Stimulated activated CD4-positive, alpha-beta T cell treated with anti-CD3 and anti-CD28 coated beads, Interleukin-15, amount 100 ng/mL, for 1 hour (primary cell): ENCODE measurements at regions not wholly inside any gene's neighbourhood (a gene's known extent, or its start where the extent isn't known, plus 50 kb on each side); places are given as distances from the start of the nearest gene placed in this dataset.
"Not testable (repeated sequence)": the region's sequence is repeated elsewhere in the genome, so short reads cannot be mapped to it uniquely, and the experiment has no call there.

Experiments
- DNase-seq, 2 donors: peaks; one replicate each; pipeline ENCODE4 v3.0.0-alpha.2; 2020; ENCODE audit warnings: low read depth in 1 of 2, low spot score in 1 of 2

DNA sequence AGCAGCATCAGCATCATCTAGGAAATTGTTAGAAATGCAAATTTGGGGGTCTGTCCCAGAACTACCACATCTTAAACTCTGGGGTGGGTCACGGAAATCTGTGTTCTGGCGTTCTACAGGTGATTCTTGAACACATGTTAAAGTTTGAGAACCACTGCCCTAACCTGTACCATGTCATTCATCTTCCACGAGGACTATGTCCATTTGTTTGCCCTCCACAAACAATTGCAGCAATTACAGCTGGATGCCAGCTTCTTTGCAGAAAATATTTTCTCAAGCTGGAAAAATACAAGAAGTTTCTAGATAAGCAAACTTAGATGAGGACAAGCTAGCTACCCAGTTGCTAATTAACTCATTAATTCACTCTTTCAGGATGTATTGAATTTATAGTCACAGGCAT, 54.1 kb downstream of the MAFB start:
- DNase-seq = no peak

DNA sequence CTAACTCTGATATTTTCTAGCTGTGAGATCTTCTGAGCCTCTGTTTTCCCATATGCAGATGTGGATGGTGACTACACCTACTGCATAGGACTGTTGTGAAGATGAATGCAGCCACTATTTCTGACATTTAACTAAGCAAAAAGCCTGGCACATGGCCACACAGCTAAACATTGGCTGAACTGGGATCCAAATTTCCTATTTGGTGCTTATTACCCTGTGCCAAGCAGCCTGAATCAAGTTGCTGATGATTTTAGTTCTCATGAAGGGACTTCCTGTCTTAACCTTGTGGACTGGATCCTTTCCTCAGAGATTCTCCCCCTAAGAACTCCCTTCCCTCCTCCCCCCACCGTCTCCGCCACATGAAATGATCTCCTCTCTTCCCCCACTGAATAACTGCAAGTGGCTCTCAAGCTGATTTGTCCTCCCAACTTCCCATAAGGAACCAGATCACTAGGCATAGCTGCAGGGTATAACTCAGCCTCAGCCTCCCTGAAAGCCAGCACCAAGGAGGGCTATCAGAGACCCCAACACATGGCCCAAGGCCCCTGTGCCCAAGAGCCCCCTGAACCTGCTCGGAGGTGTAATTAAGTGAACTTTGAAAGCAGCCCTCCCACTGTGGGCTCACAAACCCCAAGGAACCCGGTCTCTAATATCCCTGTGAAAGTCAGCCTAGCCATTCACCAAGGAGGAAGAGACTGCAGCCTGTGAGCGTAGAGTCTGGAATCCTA, 55.7 kb downstream of the MAFB start:
- no peak for DNase-seq

DNA sequence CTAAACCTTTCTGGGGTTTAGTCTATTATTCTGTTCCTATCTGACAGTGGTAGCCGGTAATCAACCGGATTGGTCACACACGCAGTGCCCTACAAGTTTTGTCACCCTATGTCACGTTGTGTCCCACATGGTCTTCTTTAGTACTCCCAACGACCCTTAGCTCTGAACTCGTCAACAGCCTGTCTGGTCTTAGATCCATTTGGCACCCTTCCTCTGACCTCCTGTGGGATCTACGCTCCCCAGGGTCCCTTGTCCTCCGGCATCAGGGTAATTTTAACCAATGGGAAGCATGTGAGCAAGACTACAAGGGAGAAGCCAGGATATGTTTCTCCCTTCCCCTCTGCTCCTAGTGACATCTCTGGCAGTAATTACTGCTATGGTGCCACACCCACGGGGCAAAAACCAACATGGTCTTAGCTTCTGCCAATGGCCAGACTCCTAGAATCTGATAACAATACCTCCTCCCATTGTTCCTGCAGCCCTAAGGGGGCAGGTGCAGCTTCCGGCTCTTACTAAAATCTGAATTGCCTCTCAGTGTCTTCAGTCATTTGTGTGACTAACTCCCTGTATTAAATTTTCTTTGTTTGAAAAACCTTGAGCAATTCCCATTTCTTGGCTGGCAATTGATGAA, 56.6 kb downstream of the MAFB start:
- DNase-seq = no peak

DNA sequence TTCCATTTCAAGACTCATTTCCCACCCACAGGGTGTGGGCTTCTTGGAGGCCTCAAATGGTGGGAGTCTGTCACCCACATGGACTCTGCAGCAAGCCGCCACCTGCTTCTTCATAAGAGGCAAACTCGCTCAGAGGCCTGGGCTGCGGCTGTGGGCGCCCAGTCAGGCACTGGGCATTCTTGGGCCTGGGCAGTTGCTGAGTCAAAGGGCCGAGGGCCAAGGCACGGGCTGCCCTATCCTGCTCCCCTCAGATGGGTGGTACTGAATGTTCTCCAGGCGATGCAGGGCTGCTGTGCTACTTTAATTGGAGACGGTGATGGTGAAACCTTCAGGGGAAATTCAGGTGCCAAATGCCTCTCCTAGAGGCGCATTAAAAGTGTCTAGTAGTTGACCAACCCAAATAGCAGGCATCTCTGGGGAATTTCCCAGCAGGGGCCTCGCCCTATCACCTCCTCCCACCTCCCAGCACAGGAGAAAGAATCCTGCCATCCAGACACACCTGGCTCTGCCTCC, 57.9 kb downstream of the MAFB start:
- no peak for DNase-seq

DNA sequence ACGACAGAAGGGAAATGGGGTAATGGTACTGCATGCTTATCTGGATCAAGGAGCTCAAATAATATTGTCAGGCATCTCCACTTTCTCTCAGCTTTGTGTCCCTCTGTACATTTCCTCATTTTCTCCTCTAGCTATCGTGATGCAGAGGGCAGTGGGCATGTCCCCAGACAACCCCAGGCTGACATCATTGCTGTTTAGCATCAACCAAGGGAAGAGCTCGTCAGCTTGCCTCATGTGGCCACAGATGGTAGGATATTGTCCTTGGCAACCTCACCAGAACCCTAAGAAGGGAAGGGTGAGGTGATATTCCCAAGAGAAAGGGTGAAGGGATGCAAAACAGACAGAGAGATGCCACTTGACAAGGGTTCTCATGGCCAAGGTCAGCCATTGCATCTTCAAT, 58.3 kb downstream of the MAFB start:
- no peak for DNase-seq

DNA sequence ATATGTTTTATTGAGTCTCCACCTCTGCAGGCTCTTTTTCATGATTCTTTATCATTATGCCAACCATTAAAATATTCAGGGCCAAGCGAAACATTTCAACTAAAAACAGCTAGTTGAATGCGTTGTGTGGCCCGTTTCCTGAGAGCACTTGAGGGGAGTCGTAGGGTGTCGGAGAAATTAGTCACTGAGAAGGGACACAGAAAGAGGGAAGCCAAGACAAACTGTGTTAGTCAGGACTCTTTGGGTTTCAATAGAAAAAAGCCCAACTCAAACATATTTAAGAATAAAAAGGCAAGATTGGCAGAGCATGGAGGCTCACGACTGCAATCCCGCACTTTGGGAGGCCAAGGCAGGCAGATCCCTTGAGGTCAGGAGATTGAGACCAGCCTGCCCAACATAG, 58.9 kb downstream of the MAFB start:
- no peak for DNase-seq

DNA sequence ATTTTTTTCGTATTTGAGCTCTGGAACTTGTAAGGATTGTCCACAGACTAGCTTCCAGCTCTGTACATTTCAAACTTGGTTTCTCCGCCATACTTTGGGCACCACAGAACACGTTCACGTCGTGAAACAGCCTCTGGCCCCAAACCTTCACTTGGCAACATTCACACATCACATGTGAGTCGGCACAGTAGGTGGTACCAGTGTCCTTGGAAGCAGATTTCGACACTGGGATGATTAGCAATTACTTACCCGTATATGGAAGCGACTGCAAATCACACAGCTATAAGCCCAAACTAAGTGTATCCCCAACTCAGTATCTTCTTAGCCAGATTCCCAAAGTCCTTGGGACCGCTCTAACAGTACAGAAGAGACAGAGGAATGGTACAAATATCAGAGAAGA, 60.2 kb downstream of the MAFB start:
- DNase-seq = no peak

DNA sequence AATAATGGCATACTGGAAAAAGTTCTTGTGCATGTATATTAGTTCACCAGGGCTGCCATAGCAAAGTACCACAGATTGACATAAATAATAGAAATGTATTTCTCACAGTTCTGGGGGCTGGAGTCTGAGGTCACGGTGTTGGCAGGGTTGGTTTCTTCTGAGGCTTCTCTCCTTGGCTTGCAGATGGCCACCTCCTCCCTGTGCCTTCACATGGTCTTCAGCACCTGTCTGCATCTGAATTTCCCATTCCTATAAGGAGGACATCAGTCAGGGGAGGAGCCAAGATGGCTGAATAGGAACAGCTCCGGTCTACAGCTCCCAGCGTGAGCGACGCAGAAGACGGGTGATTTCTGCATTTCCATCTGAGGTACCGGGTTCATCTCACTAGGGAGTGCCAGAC, 70.0 kb downstream of the MAFB start:
- not testable (repeated sequence) for DNase-seq

DNA sequence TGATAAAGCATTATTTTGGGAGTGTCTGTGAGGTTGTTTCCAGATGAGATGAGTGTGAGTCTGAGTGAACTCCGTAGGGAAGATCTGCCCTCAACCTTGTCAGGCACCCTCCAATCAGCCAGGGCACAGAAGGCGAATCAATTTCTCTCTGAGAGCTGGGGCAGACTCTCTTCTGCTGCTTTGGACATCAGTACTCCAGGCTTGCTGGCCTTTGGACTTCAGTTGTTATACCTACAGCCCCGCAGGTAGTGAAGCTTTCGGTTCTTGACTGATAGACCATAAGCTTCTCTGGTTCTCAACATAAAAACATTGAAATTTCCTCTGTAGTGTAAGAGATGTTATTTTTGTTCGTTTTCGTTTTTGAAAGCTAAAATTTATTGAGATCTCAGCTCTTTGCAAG, 71.4 kb downstream of the MAFB start:
- DNase-seq = no peak

DNA sequence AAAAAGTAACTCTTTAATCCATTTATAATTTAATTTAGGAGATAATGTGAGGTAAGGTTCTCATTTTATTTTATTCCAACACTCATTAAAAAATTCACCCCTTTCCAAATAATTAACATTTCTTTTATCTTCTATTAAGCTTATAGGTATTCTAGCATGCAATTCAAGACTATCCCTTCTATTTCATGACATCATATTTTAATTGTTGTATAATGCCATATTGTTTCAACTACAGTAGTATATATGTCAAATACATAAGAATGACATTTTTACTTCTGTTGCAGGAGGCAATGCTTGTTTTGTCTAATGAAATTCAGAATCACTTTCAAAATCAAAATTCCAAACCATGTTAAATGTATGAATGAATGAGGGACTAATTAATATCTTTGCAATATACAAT, 76.2 kb downstream of the MAFB start:
- no peak for DNase-seq

DNA sequence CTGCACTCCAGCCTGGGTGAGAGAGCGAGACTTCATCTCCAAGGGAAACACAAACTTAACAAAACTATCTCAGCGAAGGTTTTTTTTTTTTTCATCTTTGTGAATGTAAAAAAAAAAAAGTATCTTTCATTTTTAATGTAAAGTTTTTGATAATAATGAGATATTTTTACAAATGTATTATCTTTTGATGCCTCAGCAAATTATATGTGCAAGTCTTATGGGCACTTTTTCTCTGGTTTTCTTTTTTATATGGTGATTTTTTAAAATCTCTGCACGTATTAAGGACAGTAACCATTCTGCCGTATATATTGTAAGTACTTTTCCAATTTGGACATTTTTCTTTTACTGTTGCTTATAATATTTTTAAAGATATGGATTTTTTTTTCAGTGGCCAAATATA, 76.8 kb downstream of the MAFB start:
- no peak for DNase-seq

DNA sequence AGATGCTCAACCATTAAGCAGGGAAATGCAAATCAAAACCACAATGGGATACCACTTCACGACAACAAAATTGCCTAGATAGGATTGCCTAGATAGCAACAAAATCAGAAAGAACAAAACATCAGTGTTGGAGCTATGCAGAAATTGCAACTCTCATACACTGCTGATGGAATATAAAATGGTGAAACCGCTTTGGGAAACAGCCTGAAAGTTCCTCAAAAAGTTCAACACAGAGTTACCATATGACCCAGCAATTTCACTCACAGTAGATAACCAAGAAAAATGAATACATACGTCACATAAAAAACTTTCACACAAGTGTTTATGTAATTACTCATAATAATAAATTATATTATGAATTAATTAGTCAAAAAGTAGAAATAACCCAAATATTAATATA, 78.3 kb downstream of the MAFB start:
- no peak for DNase-seq

DNA sequence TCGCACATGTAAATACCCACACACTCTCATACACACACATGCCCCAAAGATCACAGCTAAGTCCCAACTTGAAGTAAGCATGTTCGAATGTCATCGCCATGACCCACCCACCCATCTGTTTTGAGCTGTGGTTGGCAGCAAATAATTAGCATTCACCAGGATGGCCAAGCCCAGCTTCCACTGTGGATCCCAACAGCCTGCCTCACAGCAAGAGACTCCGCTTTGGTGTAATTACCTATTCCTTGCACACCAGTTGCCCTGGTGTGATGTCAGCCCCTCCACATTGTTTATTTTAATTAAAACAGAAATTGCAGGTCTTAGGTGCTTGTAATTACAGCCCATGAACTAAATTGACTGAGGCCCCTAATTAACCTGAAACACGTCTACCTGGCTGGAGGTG, 81.1 kb downstream of the MAFB start:
- DNase-seq = no peak

DNA sequence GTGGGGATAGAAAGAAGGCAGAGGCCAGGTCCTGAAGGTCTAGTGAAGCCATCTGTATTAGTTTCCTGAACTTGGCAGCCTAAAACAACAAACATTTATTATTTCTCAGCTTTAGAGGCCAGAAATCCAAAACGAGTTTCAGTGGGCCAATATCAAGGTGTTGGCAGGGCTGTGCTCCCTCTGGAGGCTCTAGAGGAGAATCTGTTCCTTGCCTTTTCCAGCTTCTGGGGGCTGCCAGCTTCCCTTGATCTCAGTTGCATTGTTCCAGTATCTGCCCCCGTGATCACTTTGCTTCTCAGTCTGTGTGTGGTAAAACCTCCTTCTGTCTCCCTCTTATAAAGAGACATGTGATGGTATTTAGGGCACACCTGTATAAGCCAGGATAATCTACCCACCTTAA, 82.4 kb downstream of the MAFB start:
- no peak for DNase-seq

DNA sequence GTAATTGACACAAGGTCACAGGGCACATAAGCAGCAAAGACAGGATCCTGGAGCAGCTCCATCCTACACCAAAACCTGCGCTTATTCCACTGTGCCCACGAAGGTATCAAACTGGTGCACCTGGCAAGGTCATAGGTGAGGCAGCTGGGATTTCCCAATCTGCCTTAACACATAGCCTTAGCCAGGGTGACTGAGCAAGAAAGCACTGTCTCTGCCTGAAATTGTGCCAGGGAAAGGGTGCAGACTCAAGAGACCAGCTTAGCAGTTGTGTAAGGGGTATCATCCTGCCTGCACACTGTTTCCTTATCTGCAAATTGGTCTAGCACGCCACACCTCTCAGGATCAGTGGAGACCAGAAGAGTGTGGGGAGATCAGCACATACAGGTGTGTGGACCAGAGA, 82.8 kb downstream of the MAFB start:
- no peak for DNase-seq

DNA sequence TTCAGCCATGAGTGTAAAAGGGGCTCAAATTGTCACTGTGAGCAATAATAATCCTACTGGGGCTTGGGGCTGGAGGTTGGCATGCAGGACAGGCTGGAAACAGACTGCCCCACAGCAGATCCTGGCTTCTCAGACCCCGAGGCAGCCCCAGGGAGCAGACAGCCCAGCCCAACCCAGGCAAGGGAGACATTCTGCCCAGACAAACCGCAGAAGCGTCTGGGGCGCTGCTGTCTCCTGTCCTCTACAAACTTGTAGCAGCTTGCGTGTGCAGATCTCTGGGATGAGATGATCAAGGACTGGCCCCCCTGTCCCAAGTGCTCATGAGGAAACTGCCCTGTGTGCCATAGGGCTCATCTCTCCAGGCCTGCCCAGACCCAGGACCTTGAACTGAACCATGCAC, 84.6 kb downstream of the MAFB start:
- DNase-seq = no peak

DNA sequence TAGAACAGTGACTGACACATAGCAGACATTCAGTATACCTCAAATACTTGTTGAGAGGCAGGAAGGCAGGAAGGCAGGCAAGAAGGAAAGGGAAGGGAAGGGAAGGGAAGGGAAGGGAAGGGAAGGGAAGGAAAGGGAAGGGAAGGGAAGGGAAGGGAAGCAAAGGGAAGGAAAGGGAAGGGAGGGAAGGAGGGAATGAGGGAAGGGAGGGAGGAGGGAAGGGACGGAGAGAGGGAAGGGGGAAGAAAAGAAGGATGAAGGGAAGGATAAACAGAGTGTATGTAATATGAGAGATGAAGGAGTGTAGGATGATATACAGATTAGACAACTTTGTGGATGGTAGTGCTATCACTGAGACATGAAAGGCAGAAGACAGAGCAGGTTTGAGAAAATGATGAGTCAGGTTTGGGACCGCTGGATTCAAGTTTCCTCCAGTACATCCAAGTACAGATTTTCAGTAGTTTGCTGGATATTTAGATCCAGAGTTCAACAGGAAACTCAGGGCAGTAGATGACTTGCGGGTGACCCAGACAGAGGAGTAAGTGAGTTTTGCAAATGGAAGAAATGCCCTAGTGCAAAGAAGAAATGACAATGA, 85.9 kb downstream of the MAFB start:
- DNase-seq = no peak

DNA sequence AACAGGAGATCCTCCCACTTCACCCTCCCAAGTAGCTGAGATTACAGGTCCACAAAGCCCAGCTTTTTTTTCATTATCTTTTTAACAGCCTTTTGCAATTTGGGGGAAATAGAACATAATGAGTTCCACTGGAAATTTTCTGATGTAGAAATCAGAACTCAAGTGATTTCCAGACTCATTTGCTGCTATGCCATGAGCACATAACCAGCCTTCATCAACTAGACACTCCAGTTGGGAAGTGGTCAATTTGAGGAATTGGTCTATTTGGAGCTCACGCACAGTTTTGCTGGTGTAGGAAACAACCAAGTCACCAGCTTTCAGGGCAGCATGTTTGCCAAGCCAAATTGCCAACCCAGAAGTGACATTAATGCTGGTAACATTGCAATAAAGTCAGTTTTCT, 86.7 kb downstream of the MAFB start:
- DNase-seq = no peak

DNA sequence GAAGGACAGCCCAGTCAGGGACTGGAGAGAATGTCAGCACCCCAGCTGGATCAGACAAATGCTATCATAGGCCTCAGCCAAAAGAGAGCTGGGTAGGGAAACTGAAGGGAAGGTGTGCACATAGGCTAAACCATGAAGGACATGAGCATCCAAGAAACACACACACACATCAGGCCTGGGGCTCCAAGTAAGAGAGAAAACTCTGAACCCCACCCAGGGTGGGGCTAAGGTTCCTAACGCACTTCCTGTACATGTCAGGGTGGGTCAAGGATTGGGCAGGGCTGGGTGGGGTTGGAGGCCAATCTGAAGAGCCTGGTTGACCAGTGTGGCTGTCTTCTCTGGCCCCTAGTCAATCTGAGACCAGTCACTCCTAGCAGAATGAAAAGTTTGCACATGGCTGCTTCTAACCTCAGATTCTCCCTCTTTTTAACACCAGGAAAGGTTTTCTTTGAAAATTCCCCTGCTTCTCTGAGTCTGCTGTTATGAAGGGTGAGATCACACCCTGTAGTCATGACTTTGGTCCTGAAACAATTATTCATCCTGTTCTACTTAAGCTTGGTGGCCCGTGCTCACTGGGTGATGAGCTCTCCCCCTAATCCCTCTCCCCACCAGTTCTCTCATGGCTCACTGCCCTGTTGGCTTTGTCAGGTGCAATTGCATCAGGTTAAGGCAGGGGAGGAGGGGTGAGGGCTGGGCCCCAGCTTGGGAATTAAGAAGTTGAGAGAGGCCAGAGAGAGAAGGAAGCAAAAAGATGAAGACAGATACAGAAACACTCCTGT, 88.4 kb downstream of the MAFB start:
- DNase-seq = no peak

DNA sequence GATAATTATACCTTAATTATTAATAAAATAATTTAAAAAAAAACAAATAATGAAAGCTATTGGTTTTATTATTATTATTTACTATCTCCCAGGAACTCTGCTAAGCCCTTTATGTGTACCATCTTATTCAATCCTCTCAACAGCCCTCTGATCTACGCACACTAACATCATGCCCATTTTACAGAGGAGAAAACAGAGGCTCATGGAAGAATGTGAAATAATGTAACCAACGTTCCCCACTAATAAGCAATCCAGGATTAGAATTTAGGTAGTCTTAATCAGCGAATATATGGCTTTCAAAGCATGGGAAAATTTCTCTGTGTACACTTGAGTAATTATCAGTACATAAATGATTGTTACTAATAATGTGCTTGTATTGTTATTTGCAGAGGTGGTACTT, 89.0 kb downstream of the MAFB start:
- no peak for DNase-seq

DNA sequence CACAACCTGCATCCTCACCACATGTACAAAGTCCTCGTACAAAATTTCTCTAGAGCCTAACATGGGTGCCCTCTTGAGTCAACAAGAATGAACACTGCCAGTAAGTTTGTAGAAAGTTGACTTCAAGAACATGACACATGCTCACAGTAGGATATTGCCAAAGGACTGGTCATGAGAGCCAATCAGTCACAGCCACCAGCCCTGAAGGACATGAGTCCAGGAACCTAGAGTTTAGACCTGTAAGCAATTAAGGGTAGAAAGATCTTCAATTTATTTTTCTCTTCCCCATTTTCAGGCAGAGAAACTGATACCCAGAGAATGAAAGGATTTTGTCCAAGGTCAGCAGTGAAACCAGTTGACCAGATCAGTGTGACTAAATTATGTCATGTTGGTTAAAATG, 96.1 kb downstream of the MAFB start:
- DNase-seq = no peak

DNA sequence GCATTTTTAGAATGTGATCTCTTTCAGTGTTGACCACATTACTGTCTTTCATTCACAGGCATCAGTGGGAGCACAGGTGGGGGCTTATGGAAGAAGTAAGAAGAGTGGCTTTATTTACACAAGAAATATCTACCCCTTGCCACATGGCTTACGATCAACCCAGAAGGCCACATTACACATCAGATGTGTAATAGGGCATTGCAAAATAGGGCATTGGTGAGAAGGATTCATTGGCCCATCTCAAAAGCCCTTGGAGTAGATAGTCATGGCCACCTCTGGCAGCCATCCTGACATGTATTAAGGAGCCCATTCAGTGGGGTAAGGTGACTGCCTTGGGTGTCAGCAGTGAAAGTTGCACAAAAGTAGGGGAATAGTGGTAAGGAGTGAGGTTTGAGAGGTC, 97.5 kb downstream of the MAFB start:
- no peak for DNase-seq
